ENCODE measurements at regions not wholly inside any gene's neighbourhood (a gene's known extent, or its start where the extent isn't known, plus 50 kb on each side); places are given as distances from the start of the nearest gene placed in this dataset.

- no peaks in the 10 kb centered on the region for H3K27me3 ChIP-seq (ENCODE audit: insufficient read depth, low read length)
- no peaks in the 10 kb centered on the region for H3K9me3 ChIP-seq (ENCODE audit: insufficient read depth, low read depth, low read length)
- peaks cover under 1% of the 10 kb centered on the region; the same call in 1 of the 2 replicates for H3K4me1 ChIP-seq (ENCODE audit: insufficient read depth, low read length)
- H3K9ac ChIP-seq (ENCODE audit: low read depth, low read length): no peak overlapping the region
- H3K27ac ChIP-seq (ENCODE audit: low read length): no peak overlapping the region
- H3K4me3 ChIP-seq (ENCODE audit: low read length): no peak overlapping the region
- no peaks in the 10 kb centered on the region for H3K36me3 ChIP-seq (ENCODE audit: insufficient read depth, low read depth, low read length)
Measured at GRCh38 chr7:153017223-153017622, 257.7 kb downstream of the ACTR3B start.

GRCh38 chr7:153021542-153021941, 262.0 kb downstream of the ACTR3B start:
- no peak overlapping the region for H3K9ac ChIP-seq (ENCODE audit: low read depth, low read length)
- H3K4me1 ChIP-seq (ENCODE audit: insufficient read depth, low read length): peaks cover 9% of the 10 kb centered on the region; the same call in 1 of the 2 replicates
- H3K9me3 ChIP-seq (ENCODE audit: insufficient read depth, low read depth, low read length): no peaks in the 10 kb centered on the region
- no peak overlapping the region for H3K27ac ChIP-seq (ENCODE audit: low read length)
- H3K27me3 ChIP-seq (ENCODE audit: insufficient read depth, low read length): no peaks in the 10 kb centered on the region
- no peak overlapping the region for H3K4me3 ChIP-seq (ENCODE audit: low read length)
- no peaks in the 10 kb centered on the region for H3K36me3 ChIP-seq (ENCODE audit: insufficient read depth, low read depth, low read length)

- no peaks in the 10 kb centered on the region for H3K27me3 ChIP-seq (ENCODE audit: insufficient read depth, low read length)
- no peak overlapping the region for H3K27ac ChIP-seq (ENCODE audit: low read length)
- H3K4me3 ChIP-seq (ENCODE audit: low read length): no peak overlapping the region
- H3K4me1 ChIP-seq (ENCODE audit: insufficient read depth, low read length): peaks cover 9% of the 10 kb centered on the region; the same call in 1 of the 2 replicates
- no peak overlapping the region for H3K9ac ChIP-seq (ENCODE audit: low read depth, low read length)
- H3K9me3 ChIP-seq (ENCODE audit: insufficient read depth, low read depth, low read length): no peaks in the 10 kb centered on the region
- H3K36me3 ChIP-seq (ENCODE audit: insufficient read depth, low read depth, low read length): no peaks in the 10 kb centered on the region
Measured at GRCh38 chr7:153022475-153023193, 263.1 kb downstream of the ACTR3B start.

GRCh38 chr7:153023194-153023592, 263.6 kb downstream of the ACTR3B start:
- H3K9me3 ChIP-seq (ENCODE audit: insufficient read depth, low read depth, low read length): no peaks in the 10 kb centered on the region
- H3K27me3 ChIP-seq (ENCODE audit: insufficient read depth, low read length): no peaks in the 10 kb centered on the region
- peaks cover 9% of the 10 kb centered on the region; the same call in 1 of the 2 replicates for H3K4me1 ChIP-seq (ENCODE audit: insufficient read depth, low read length)
- no peak overlapping the region for H3K4me3 ChIP-seq (ENCODE audit: low read length)
- H3K27ac ChIP-seq (ENCODE audit: low read length): no peak overlapping the region
- no peak overlapping the region for H3K9ac ChIP-seq (ENCODE audit: low read depth, low read length)
- no peaks in the 10 kb centered on the region for H3K36me3 ChIP-seq (ENCODE audit: insufficient read depth, low read depth, low read length)

- H3K4me1 ChIP-seq (ENCODE audit: insufficient read depth, low read length): peaks cover 9% of the 10 kb centered on the region; the same call in 1 of the 2 replicates
- no peak overlapping the region for H3K27ac ChIP-seq (ENCODE audit: low read length)
Measured at GRCh38 chr7:153027210-153027609, 267.7 kb downstream of the ACTR3B start.

GRCh38 chr7:153027904-153028303, 268.4 kb downstream of the ACTR3B start:
- Histone ChIP-seq H3K9me3 (ENCODE audit: insufficient read depth, low read depth, low read length) (no peaks in the 10 kb centered on the region), H3K27me3 (ENCODE audit: insufficient read depth, low read length) (no peaks in the 10 kb centered on the region), H3K36me3 (ENCODE audit: insufficient read depth, low read depth, low read length) (no peaks in the 10 kb centered on the region), H3K9ac (ENCODE audit: low read depth, low read length) (no peak overlapping the region), H3K4me1 (ENCODE audit: insufficient read depth, low read length) (peaks cover 2% of the 10 kb centered on the region; the same call in 1 of the 2 replicates), H3K27ac (ENCODE audit: low read length) (no peak overlapping the region), H3K4me3 (ENCODE audit: low read length) (no peak overlapping the region)

More at GRCh38 chr7:153027210-153027609, 267.7 kb downstream of the ACTR3B start:
- no peak overlapping the region for H3K9ac ChIP-seq (ENCODE audit: low read depth, low read length)
- no peak overlapping the region for H3K4me3 ChIP-seq (ENCODE audit: low read length)
- no peaks in the 10 kb centered on the region for H3K9me3 ChIP-seq (ENCODE audit: insufficient read depth, low read depth, low read length)
- no peaks in the 10 kb centered on the region for H3K27me3 ChIP-seq (ENCODE audit: insufficient read depth, low read length)
- no peaks in the 10 kb centered on the region for H3K36me3 ChIP-seq (ENCODE audit: insufficient read depth, low read depth, low read length)

GRCh38 chr7:153030976-153031375, 271.4 kb downstream of the ACTR3B start:
- Histone ChIP-seq H3K27ac (ENCODE audit: low read length) (no peak overlapping the region), H3K36me3 (ENCODE audit: insufficient read depth, low read depth, low read length) (no peaks in the 10 kb centered on the region), H3K4me1 (ENCODE audit: insufficient read depth, low read length) (no peaks in the 10 kb centered on the region), H3K9me3 (ENCODE audit: insufficient read depth, low read depth, low read length) (no peaks in the 10 kb centered on the region), H3K9ac (ENCODE audit: low read depth, low read length) (no peak overlapping the region), H3K27me3 (ENCODE audit: insufficient read depth, low read length) (no peaks in the 10 kb centered on the region), H3K4me3 (ENCODE audit: low read length) (no peak overlapping the region)

- H3K4me3 ChIP-seq (ENCODE audit: low read length): no peak overlapping the region
- H3K9ac ChIP-seq (ENCODE audit: low read depth, low read length): no peak overlapping the region
- no peaks in the 10 kb centered on the region for H3K4me1 ChIP-seq (ENCODE audit: insufficient read depth, low read length)
- no peaks in the 10 kb centered on the region for H3K36me3 ChIP-seq (ENCODE audit: insufficient read depth, low read depth, low read length)
- H3K27me3 ChIP-seq (ENCODE audit: insufficient read depth, low read length): no peaks in the 10 kb centered on the region
- no peak overlapping the region for H3K27ac ChIP-seq (ENCODE audit: low read length)
- no peaks in the 10 kb centered on the region for H3K9me3 ChIP-seq (ENCODE audit: insufficient read depth, low read depth, low read length)
Measured at GRCh38 chr7:153034791-153035190, 275.2 kb downstream of the ACTR3B start.

GRCh38 chr7:153036396-153037063, 277.0 kb downstream of the ACTR3B start:
- H3K9ac ChIP-seq (ENCODE audit: low read depth, low read length): no peak overlapping the region
- H3K9me3 ChIP-seq (ENCODE audit: insufficient read depth, low read depth, low read length): no peaks in the 10 kb centered on the region
- no peaks in the 10 kb centered on the region for H3K36me3 ChIP-seq (ENCODE audit: insufficient read depth, low read depth, low read length)
- no peak overlapping the region for H3K4me3 ChIP-seq (ENCODE audit: low read length)
- no peak overlapping the region for H3K27ac ChIP-seq (ENCODE audit: low read length)
- no peaks in the 10 kb centered on the region for H3K27me3 ChIP-seq (ENCODE audit: insufficient read depth, low read length)
- H3K4me1 ChIP-seq (ENCODE audit: insufficient read depth, low read length): no peaks in the 10 kb centered on the region

- Histone ChIP-seq H3K36me3 (ENCODE audit: insufficient read depth, low read depth, low read length) (no peaks in the 10 kb centered on the region), H3K27ac (ENCODE audit: low read length) (no peak overlapping the region), H3K9me3 (ENCODE audit: insufficient read depth, low read depth, low read length) (no peaks in the 10 kb centered on the region), H3K4me1 (ENCODE audit: insufficient read depth, low read length) (no peaks in the 10 kb centered on the region), H3K4me3 (ENCODE audit: low read length) (no peak overlapping the region), H3K27me3 (ENCODE audit: insufficient read depth, low read length) (no peaks in the 10 kb centered on the region), H3K9ac (ENCODE audit: low read depth, low read length) (no peak overlapping the region)
Measured at GRCh38 chr7:153043440-153043839, 283.9 kb downstream of the ACTR3B start.

GRCh38 chr7:153044981-153045380, 285.4 kb downstream of the ACTR3B start:
- Histone ChIP-seq H3K4me1 (ENCODE audit: insufficient read depth, low read length) (no peaks in the 10 kb centered on the region), H3K9me3 (ENCODE audit: insufficient read depth, low read depth, low read length) (no peaks in the 10 kb centered on the region), H3K27ac (ENCODE audit: low read length) (no peak overlapping the region), H3K9ac (ENCODE audit: low read depth, low read length) (no peak overlapping the region), H3K36me3 (ENCODE audit: insufficient read depth, low read depth, low read length) (no peaks in the 10 kb centered on the region), H3K4me3 (ENCODE audit: low read length) (no peak overlapping the region), H3K27me3 (ENCODE audit: insufficient read depth, low read length) (no peaks in the 10 kb centered on the region)

Measured in iPS-20b (cell line).